Vagina (tissue), 2 donors: ENCODE measurements at regions not wholly inside any gene's neighbourhood (a gene's known extent, or its start where the extent isn't known, plus 50 kb on each side); places are given as distances from the start of the nearest gene placed in this dataset.

Experiments used
- POLR2A ChIP-seq, 2 donors: fragments of 450-650 bp; IDR thresholded peaks; one replicate each; pipeline ENCODE4 v1.6.1; 2017; ENCODE audit warnings: antibody characterized with exemption in 2 of 2, mild to moderate bottlenecking in 2 of 2, moderate library complexity in 2 of 2
- TF ChIP-seq, protein P1 (sequence below), 3 experiments: fragments of 450-650 bp in 2 of 3; fragments of 200-600 bp in 1 of 3; sonication (generic) in 1 of 3; IDR thresholded peaks; one replicate each; pipeline ENCODE4 v1.5.1; 2017 to 2019; ENCODE audit warnings: antibody characterized with exemption in 3 of 3, mild to moderate bottlenecking in 2 of 3, moderate library complexity in 2 of 3

DNA sequence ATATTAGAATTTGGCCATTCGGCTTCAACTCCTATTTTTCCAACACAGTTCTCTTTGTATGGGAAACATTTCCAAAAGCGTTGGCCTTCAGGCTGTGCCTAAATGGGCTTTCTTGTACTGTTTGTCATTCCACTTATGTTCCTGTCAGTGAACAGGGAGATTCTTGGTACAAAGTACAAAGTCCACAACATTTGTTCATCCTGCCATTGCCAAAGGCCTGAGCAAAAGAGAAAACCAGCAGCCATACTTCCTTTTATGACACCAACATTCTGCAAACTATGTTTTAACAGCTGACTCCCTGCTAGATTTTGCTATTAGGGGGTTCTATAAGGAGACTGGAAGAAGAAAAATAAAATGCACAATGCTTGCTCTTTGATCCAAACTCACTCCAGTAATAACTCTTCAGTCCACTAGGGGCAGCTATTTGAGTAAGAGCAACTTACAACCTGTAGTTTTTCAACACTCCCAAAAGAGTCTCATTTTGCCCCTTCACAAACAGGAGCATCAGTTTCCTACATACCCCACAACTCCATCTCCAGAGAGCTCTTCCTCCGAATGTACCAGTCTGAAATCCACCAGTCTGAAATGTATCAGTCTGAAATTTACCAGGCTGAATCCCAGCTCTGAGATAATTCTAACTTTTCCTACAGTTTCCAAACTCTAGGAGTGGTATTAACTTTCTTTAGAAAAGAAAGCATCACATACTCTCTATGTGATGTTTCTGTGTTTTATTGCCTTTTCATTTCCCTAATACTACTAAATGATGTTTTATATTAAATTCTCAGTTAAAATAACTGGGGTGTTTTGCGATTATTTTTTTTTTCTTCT lies 693.8 kb downstream of the DNAH5 start:
- TF ChIP-seq, protein P1, sequence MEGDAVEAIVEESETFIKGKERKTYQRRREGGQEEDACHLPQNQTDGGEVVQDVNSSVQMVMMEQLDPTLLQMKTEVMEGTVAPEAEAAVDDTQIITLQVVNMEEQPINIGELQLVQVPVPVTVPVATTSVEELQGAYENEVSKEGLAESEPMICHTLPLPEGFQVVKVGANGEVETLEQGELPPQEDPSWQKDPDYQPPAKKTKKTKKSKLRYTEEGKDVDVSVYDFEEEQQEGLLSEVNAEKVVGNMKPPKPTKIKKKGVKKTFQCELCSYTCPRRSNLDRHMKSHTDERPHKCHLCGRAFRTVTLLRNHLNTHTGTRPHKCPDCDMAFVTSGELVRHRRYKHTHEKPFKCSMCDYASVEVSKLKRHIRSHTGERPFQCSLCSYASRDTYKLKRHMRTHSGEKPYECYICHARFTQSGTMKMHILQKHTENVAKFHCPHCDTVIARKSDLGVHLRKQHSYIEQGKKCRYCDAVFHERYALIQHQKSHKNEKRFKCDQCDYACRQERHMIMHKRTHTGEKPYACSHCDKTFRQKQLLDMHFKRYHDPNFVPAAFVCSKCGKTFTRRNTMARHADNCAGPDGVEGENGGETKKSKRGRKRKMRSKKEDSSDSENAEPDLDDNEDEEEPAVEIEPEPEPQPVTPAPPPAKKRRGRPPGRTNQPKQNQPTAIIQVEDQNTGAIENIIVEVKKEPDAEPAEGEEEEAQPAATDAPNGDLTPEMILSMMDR (IDR thresholded peaks at IDR 0.05) = no peak
- no peak for TF ChIP-seq POLR2A (IDR thresholded peaks at IDR 0.05)
